ENCODE measurements at regions not wholly inside any gene's neighbourhood (a gene's known extent, or its start where the extent isn't known, plus 50 kb on each side); places are given as distances from the start of the nearest gene placed in this dataset.

GRCh38 chr15:25175789-25176615, 221.2 kb downstream of the SNRPN start:
- no peak overlapping the region for H3K4me3 ChIP-seq (ENCODE audit: low read depth, low read length)
- ChIA-PET CTCF (no interaction called here), POLR2A (no interaction called here)
- TF ChIP-seq, protein P1, sequence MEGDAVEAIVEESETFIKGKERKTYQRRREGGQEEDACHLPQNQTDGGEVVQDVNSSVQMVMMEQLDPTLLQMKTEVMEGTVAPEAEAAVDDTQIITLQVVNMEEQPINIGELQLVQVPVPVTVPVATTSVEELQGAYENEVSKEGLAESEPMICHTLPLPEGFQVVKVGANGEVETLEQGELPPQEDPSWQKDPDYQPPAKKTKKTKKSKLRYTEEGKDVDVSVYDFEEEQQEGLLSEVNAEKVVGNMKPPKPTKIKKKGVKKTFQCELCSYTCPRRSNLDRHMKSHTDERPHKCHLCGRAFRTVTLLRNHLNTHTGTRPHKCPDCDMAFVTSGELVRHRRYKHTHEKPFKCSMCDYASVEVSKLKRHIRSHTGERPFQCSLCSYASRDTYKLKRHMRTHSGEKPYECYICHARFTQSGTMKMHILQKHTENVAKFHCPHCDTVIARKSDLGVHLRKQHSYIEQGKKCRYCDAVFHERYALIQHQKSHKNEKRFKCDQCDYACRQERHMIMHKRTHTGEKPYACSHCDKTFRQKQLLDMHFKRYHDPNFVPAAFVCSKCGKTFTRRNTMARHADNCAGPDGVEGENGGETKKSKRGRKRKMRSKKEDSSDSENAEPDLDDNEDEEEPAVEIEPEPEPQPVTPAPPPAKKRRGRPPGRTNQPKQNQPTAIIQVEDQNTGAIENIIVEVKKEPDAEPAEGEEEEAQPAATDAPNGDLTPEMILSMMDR (IDR thresholded peaks at IDR 0.05; ENCODE audit: insufficient read depth, low read length, missing control alignments): no peak
- DNase-seq (ENCODE audit: low read depth, low spot score): no peak

GRCh38 chr15:25176616-25176923, 221.8 kb downstream of the SNRPN start:
- ChIA-PET CTCF (no interaction called here), POLR2A (no interaction called here)
- TF ChIP-seq, protein P1 (IDR thresholded peaks at IDR 0.05; ENCODE audit: insufficient read depth, low read length, missing control alignments): no peak
- no peak overlapping the region for H3K4me3 ChIP-seq (ENCODE audit: low read depth, low read length)
- DNase-seq (ENCODE audit: low read depth, low spot score): no peak

- DNase-seq (ENCODE audit: low read depth, low spot score): no peak
- H3K4me3 ChIP-seq (ENCODE audit: low read depth, low read length): no peak overlapping the region
- POLR2A ChIA-PET: no interaction called here
These were observed 222.5 kb downstream of the SNRPN start for GRCh38 chr15:25176991-25177954.

GRCh38 chr15:25177955-25178801, 223.4 kb downstream of the SNRPN start:
- POLR2A ChIA-PET: no interaction called here
- H3K4me3 ChIP-seq (ENCODE audit: low read depth, low read length): no peak overlapping the region
- CTCF ChIA-PET: no interaction called here
- no peak for DNase-seq (ENCODE audit: low read depth, low spot score)
- TF ChIP-seq, protein P1 (IDR thresholded peaks at IDR 0.05; ENCODE audit: insufficient read depth, low read length, missing control alignments): no peak

More at GRCh38 chr15:25176991-25177954, 222.5 kb downstream of the SNRPN start:
- TF ChIP-seq, protein P1 (IDR thresholded peaks at IDR 0.05; ENCODE audit: insufficient read depth, low read length, missing control alignments): no peak
- CTCF ChIA-PET: no interaction called here

GRCh38 chr15:25178835-25179672, 224.3 kb downstream of the SNRPN start:
- H3K4me3 ChIP-seq (ENCODE audit: low read depth, low read length): no peak overlapping the region
- TF ChIP-seq, protein P1 (IDR thresholded peaks at IDR 0.05; ENCODE audit: insufficient read depth, low read length, missing control alignments): no peak
- CTCF ChIA-PET: no interaction called here
- POLR2A ChIA-PET: no interaction called here
- DNase-seq (ENCODE audit: low read depth, low spot score): no peak
